NCI-H345 (cell line): ENCODE measurements at regions not wholly inside any gene's neighbourhood (a gene's known extent, or its start where the extent isn't known, plus 50 kb on each side); places are given as distances from the start of the nearest gene placed in this dataset.
"Not testable (repeated sequence)": the region's sequence is repeated elsewhere in the genome, so short reads cannot be mapped to it uniquely, and the experiment has no call there.

Experiments
- DNase-seq: peaks from one replicate; lab custom pipeline; 2025; lab: John Stamatoyannopoulos, UW

DNA sequence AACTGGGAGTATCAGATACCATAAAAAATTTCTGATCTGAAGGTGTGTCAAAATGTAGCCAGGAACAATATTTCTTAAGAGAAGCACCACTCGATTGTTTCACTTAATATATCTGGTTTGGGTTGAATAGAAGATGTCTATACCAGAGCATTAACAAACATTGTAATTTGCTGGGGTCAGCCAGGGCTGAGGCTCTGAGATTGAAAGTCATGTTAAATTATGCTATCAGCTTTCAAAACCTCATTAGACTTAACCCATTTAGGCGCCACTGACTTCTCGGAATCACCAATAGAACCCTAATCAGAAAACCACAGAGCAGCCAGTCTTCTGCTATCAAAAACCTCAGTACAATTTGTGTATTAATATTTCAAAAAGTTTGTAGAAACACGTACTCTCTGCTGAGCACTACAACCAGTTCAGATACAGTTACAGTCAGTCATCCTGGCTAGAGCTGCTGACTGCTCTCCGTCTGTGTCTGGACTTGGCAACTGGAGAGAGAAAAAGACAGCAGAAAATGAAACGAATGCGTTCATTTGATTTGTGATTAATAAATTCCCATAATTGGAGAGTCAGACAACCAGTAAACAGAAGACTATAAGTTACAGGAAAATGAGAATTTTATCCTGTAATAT is 848.6 kb upstream of the PABPC4L start:
- DNase-seq = no peak

DNA sequence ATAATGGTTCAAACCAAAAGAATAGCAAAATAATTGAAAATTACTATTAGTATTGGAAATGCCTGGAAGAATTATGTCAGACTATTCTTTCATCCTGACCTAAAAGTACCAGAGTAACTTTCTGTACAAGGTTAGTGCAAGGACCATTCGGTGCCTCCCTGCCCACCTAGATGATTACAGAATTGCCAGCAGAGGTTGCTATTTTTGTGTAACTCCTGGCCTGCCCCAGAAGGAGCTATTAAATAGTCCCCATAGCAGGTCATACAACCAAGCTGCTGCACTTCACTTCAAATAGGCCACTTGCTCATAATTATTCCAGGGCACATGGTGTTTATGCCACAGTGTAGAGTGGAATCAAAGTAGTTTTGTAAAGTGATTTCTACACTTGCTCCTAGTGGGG is 831.1 kb upstream of the PABPC4L start:
- no peak for DNase-seq

DNA sequence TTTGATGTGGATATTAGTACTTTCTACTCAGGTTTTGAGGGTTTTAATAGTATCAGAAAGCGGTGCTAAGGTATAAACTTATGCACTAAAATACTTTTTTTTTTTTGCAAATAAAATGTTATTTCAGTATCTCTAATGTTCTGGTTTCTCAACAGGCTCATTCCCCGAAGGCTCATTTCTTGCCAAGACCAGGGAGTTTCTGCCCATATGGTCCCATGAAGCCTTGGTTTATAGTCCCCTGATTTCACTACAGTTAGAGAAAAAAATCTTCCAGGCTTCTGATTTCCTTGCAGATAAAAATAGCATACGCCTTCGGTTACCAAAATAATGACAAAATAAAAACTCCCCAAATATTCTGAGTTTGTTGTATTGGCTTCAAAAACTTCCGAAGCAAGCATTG is 814.2 kb upstream of the PABPC4L start:
- DNase-seq = no peak

DNA sequence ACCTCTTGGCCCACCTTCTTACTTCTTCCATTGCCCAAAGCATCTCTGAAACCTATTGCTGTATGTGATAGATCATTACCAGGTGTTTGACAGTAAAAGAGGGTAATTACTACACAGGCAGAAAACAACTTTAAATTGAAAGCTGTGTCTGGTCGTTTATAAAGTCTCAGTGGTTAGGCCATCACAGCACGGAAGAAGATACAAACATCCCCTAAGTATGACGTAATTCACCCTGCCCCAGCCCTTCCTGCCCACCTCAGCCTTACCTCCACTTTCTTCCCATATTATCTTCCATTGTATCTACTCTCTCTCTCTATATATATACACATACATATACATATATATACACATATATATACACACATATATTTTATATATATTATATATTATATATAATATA is 805.8 kb upstream of the PABPC4L start:
- DNase-seq = no peak

DNA sequence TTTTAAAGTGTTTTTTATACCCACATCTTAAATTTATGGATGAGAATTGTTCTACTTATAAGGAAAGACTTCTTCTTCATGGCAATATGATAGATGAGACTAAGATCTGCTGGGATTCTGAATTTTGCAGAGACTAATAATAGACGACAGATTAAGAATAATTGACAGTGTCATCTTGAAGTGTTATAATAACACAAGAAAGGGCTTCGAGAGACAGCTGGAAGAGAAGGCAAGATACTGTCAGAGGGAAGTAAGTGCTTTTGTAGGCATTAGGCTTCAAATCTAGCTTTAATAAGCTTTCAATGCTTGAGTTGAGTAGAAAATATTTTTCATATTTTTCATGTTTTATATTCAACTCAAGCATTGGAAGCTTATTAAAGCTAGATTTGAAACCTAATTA is 797.6 kb upstream of the PABPC4L start:
- no peak for DNase-seq

DNA sequence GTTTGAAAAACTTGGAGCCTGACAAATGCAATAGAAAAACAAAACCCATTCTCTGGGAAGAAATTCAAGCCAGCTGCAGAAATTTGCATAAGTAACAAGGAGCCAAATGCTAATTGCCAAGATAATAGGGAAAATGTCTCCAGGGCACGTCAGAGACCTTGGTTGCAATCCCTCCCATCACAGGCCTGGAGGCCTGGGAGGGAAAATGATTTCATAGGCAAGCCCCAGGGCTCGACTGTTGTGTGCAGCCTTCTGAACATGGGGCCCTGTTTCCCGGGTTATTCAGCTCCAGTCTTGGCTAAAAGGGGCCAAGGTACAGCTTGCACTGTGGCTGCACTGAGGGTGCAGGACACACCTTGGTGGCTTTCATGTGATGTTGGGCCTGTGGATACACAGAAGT is 760.4 kb upstream of the PABPC4L start:
- no peak for DNase-seq

DNA sequence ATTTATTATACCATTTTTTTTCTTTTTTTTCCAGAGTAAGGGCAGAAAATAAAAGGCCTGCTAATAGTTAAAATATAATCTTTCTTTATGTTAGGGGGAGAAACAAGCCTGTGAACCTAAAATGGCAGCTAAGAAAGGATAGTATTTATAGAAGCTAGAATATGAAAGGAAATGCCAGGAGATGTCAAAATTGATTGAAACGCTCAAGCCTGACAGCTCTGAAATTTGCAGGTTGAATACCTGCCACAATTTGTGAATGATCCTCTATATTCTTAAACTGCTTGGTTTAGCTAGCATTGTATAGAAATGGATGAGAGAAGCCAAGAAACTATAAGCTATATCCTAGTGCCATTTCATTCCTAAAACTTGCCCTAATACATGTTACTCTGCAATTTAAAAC is 757.3 kb upstream of the PABPC4L start:
- DNase-seq = no peak

DNA sequence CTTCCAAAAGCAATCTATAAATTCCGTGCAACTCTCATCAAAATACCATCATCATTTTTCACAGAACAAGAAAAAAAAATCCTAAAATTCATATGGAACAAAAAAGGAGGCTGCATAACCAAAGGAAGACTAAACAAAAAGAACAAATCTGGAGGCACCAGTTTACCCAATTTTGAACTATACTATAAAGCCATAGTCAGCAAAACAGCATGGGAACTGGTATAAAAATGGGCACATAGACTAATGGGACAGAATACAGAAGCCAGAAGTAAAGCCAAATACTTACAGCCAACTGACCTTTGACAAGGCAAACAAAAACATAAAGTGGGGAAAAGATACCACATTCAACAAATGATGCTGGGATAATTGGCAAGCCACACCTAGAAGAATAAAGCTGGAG is 753.5 kb upstream of the PABPC4L start:
- DNase-seq = no peak

DNA sequence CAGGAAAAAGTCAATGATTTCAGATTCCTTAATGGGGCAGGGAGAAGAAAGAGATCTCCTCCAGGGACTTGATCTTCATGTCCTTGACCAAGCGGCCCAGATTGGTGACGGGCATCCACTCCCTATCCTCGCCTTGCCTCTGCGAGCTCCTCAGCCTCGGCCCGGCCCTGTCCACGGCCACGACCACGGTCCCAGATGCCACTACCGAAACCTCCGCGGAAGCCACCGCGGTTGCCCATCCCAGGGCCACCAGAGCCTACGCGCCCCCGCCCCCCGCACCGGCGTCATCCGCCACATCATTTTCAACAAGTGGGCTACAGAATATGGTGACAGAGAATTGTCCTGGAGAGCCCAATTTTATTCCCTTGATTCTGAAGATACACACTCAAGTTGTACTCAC is 751.2 kb upstream of the PABPC4L start:
- no peak for DNase-seq

DNA sequence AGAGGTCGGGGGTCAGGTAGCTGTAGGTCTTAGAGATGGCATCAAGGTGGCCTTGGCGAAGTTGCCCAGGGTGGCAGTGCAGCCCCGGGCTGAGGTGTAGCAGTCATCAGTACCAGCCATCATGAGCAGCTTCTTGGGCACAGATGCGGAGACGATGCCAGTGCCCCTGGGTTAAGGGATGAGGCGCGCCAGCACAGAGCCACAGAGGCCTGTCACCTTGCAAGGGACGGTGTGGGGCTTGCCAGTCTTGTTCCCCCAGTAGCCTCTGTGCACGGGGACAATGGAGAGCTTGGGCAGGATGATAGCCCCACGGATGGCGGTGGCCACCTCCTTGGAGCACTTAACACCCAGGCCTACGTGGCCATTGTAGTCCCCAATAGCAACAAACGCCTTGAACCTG is 750.7 kb upstream of the PABPC4L start:
- no peak for DNase-seq

DNA sequence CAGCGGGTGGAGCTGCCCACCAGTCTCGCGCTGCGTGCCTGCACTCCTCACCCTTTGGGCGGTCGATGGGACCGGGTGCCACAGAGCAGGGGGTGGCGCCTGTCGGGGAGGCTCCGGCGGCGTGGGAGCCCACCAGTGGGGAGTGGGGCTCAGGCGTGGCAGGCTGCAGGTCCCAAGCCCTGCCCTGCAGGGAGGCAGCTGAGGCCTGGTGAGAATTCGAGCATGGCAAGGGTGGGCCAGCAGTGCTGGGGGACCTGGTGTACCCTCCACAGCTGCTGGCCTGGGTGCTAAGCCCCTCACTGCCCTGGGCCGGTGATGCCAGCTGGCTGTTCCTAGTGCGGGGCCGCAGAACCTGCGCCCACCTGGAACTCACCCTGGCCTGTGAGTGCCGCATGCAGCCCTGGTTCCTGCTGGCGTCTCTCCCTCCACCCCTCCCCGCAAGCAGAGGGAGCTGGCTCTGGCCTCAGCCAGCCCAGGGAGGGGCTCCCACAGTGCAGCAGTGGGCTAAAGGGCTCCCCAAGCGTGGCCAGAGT is 746.6 kb upstream of the PABPC4L start:
- no peak for DNase-seq

DNA sequence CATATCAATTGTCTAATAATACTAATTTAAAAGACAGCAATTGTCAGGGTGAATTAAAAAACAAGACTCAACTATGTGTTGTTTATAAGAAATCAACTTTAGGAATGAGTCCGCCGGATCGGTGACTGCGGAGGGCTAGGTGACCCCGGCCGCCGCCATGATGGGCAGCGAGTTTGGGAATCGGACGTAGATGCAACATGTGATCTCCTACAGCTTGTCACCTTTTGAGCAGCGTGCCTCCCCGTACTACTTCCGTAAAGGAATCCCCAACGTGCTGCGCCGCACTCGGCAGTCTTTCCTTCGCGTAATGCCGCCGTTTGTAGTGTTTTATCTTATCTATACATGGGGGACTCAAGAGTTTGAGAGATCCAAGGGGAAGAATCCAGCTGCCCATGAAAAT is 742.5 kb upstream of the PABPC4L start:
- no peak for DNase-seq

DNA sequence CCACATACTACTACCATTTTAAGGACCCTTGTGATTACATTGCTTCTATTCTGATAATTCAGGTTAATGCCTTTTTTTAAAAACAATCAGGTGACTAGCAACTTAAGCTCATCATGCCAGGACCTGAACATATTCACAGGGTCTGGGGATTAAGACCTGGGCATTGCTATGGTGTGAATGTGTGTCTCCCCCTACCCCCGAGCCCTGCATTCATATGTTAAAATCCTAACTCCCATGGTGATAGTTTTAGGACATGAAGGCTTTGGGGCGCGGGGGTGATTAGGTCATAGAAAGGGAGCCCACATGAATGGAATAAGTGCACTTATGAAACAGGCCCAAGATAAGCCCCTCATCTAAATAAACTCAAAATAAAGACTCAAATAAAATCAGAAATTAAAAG is 734.4 kb upstream of the PABPC4L start:
- DNase-seq = no peak

DNA sequence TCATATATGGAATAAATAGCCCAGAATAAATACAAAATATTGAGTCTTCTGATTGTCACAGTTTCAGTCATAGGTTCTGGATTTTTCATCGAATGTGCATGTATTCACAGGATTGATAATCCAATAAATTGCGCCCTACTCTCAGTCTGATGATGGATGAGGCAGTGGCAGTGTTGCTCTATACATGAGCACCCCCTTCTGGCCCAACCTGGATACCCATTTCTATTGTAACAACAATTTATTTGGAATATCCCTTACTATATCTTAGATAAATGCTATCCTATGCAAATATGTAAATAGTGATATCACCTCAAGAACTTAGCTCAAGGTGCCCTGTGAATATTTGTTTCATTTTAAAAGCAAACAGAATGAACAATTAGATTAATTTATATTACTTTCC is 733.7 kb upstream of the PABPC4L start:
- no peak for DNase-seq

DNA sequence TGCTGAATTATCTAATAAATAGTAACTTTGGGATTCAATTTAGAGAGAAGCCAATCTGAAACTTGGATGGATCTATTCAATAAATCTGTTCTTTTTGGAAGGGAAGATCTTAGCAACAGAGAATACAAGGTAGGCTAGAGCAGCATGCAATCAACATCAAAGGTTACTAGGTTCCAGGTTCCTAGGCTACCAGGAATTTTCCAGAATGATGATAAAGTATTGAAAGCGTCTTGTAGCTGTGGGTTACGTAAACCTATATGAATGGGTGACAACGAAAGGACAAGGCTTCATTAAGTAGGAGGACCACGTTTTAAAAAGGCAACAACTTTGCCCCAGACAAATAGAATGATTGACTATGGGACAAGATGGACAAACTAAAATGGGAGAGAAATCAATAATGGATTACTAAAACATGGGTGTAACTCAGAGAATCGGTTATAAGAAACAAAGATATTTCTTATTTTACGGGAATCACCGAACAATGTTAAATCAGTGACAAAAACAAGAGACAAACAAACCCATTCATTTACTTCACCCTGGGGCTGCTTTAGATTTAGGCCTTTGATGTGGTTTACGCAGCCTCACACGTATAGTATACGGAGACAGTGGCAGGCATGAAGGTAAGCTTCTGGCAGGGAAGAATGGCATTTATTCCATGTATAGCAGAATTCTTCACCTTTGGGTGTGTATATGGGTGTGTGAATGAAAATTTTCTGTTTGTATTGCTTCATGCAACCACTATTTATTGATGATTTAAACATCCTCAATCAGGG is 732.6 kb upstream of the PABPC4L start:
- DNase-seq = no peak

DNA sequence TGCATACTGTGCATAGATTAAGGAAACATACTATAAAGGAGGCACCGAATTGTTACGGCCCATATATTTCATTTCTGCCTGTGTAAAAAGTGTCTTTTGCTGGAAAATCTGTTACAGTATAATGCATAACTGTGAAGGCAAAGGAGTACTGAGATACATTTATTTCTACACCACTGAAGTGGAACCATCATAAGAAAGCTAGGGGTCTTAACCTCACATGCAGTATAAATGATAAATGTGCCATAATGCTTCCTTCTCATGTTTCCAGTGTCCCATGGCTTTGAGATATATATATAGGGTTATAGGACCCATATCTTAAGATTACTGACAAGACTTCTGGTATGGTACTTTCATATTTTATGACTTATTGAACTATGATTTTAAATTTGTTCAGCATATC is 713.8 kb upstream of the PABPC4L start:
- no peak for DNase-seq

DNA sequence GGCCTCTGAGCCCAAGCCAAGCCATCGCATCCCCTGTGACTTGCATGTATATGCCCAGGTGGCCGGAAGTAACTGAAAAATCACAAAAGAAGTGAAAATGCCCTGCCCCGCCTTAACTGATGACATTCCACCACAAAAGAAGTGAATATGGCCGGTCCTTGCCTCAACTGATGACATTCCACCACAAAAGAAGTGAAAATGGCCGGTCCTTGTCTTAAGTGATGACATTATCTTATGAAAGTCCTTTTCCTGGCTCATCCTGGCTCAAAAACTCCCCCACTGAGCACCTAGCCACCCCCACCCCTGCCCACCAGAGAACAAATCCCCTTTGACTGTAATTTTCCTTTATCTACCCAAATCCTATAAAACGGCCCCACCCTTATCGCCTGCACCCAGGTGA is 712.7 kb upstream of the PABPC4L start:
- not testable (repeated sequence) for DNase-seq

DNA sequence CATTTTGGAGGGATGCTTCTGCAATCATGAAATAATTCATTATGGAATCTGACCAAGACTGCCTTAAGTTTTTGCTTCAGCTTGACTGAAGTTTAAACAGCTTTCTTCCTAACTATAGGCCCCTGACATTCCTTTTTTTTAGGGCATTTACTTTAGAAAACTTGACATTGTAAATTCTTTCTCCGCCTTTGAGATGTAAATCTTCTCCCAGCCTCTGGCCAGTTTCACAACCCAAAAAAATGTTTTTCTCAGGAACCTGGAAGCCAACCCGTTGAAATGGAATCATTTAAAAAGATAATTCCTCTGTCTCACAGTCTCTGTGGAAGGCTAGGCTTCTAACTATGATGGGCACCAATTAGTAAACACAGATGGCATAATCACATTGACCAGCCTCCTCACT is 710.4 kb upstream of the PABPC4L start:
- no peak for DNase-seq

DNA sequence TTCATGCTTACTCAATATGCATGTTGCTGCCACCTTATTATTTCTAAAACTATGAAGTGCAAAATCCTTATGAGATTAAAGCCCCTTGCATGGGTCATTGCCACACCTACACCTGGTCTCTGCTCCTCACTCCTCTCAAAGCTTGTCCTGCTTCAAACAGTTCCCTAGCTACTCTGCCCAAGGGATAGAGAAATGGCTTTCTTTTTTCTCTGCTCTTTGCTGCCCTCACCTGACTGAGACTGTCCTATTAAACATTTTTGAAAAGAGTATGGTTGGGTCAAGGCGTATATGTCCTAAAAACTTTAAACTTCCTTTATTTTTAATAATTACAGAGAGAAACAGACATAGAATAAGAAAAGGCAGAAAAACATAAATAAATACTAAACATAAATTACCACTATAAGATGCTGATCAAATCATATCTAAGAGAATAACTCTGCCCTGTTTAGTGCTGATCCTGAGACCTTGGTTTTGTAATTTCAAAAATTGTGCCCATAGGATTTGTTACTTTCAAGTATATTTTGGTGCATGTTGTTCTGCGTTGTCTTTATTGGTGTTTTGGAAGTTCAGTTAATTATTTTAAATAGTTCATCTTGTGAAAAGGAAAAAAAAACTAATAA is 704.9 kb upstream of the PABPC4L start:
- DNase-seq = no peak

DNA sequence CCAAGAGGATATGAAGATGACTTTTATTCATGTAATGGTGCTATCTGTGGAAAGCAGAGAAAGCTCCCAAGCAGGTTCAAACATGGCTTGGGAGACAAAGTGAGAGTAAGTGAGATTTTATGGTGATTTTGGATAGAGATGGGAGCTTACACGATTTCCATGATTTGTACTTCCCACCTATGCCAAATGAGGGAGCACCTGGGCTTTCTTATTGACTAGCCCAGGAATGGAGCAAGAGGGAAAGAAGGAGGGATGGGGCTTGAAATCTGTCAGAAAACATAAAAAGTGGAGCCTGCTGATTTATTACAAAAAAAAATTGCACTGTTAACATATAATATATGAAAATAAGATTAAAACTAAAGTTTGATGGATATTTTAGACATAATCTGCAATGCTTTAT is 703.5 kb upstream of the PABPC4L start:
- DNase-seq = no peak

DNA sequence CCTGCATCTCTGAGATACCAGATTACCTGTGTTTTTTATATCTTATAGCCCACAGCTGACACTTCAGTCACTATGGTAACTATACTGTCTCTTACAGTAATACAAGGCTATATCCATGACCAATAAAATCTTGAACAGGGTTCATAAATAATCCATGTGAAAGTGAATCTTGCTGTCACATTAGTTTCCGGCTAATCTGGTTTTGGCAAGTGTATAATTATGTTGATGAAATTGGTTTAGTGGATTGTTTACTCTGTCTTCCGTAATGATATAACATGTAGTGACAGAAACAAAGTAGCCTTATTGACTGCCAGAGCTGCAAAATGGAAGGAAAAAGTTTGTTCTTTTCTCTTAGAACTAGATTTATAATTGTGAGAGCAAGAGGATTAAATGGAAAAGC is 686.6 kb upstream of the PABPC4L start:
- DNase-seq = no peak

DNA sequence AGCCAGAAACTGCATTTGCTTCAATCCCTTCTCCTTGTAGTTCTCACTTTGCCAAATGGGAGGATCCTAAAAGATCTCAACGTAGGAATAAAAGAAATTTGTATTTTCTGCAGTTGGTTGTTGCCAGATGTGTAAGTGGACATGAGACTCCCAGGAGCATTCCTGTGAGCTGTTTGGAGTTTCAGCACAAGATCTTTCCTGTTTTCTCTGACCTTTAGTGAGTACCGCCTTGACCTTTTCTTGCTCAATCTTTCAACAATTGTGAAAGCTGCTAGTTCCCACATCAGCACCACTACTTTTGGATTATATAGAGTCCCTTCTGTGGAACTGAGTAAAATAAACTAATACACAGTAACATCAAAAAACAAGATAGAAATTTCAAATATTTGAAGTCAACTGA is 683.8 kb upstream of the PABPC4L start:
- no peak for DNase-seq

DNA sequence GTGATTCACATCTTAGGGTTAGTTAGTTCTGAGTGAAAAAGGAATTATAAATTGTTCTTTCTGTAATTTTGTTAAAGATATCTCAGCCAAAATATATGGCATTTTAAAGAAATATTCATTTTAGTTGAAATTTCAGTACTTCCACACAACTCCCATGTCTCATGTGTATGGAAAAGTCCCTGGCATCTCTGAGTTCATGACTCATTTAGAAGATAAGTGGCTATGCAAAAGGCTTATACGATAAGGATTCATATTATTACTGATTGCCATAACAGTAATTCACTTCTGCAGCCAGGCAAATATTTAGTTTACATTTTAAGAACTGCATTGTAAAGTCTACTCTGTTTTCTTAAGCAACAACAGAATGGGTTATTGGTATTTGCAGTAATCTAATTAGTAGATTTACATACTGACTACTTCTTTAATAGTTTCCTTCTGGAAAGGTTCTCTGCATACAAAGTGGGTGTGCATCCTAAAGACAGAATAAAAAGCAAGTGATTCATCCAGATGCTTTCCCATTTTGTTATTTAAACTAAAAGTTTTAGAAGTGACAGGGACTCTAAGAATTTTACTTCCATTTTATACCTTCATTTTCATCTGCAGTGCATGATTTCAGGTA is 682.4 kb upstream of the PABPC4L start:
- DNase-seq = no peak
